Thoracic aorta (tissue), 2 donors: ENCODE measurements at regions not wholly inside any gene's neighbourhood (a gene's known extent, or its start where the extent isn't known, plus 50 kb on each side); places are given as distances from the start of the nearest gene placed in this dataset.

Experiments used
- ATAC-seq: fragments of 150-250 bp; one replicate; pipeline ENCODE4 v1.8.0; 2017; ENCODE audit warnings: low read depth; ENCODE audit not compliant: insufficient number of reproducible peaks, low FRiP score
- DNase-seq: peaks from one replicate; pipeline ENCODE4 v3.0.0-alpha.2; 2020; ENCODE audit warnings: low spot score
- H3K27ac ChIP-seq, 2 donors: fragments of 200-600 bp; sonication (generic); 1 replicate in 1 of 2; 2 replicates in 1 of 2; pipeline ENCODE4 v1.5.1; 2016; ENCODE audit warnings: mild to moderate bottlenecking in 2 of 2, moderate library complexity in 2 of 2
- H3K27me3 ChIP-seq: fragments of 200-600 bp; sonication (generic); replicated peaks from 2 replicates; pipeline ENCODE4 v1.6.0; 2016; ENCODE audit warnings: mild to moderate bottlenecking; ENCODE audit not compliant: insufficient read depth
- H3K36me3 ChIP-seq: fragments of 200-600 bp; sonication (generic); one replicate; pipeline ENCODE4 v1.5.1; 2016
- H3K4me1 ChIP-seq, 2 donors: fragments of 200-600 bp; sonication (generic); 1 replicate in 1 of 2; 2 replicates in 1 of 2; pipeline versions ENCODE4 v1.5.1 to v1.6.0; 2016; ENCODE audit warnings: low read depth in 2 of 2, mild to moderate bottlenecking in 1 of 2; ENCODE audit not compliant: control insufficient read depth in 1 of 2
- H3K4me3 ChIP-seq: fragments of 200-600 bp; sonication (generic); 2 replicates; pipeline ENCODE4 v1.5.1; 2016; ENCODE audit warnings: mild to moderate bottlenecking
- H3K9me3 ChIP-seq: fragments of 200-600 bp; sonication (generic); 2 replicates; pipeline ENCODE4 v1.5.1; 2016
- CTCF ChIP-seq: fragments of 200-600 bp; sonication (generic); IDR thresholded peaks from one replicate; pipeline ENCODE4 v1.5.1; 2019; ENCODE audit warnings: antibody characterized with exemption

DNA sequence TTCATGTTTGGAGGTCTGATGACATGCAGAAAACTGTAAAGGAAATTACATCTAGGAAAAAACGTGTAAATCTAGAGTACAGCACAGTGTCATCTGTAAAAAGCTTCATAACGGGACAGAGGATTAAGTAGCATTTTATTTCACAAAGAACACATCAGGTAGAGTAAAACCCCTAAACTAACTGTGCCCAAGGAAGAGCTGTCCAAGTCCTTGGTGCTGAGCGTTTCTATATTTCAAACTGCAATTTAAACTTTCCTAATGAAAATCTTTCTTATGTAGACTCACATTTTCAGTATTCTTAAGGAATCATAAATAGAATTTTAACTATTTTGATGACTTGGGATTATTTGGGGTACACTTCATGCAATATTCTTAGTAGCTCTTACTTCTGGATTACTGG lies 646.2 kb downstream of the IPMK start:
- H3K4me1 ChIP-seq, result no peaks in the 10 kb centered on the region
- no peak overlapping the region for H3K27ac ChIP-seq
- DNase-seq (no peak), ATAC-seq (no peak)
- no peaks in the 10 kb centered on the region for H3K36me3 ChIP-seq
- no peak for TF ChIP-seq CTCF
- H3K9me3 ChIP-seq, result no peaks in the 10 kb centered on the region
- H3K27me3 ChIP-seq, result no peaks in the 10 kb centered on the region
- H3K4me3 ChIP-seq, result no peak overlapping the region

DNA sequence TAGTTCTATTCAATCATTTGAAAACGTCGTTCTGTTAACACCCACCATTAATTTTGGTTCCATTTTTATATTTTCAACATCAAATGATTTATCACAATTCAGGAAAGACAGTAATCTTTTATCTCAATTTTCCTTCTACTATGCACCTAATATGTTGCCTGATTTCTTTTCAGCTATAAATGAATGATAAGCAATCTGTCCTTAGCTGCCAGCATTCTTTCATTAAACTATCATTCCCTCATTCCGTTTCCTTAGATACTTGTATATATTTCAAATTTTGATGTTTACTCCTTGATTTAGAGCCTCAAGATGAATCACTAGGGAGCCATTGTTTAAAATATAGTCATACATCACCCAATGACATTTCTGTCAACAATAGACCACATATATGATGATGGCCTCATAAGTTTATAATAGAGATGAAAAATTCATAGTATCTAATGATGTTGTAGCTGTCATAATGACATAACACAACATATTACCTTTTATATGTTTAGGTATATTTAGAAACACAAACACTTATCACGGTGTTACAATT lies 661.7 kb downstream of the IPMK start:
- ATAC-seq, result no peak
- H3K9me3 ChIP-seq, result no peaks in the 10 kb centered on the region
- no peak overlapping the region for H3K27ac ChIP-seq
- TF ChIP-seq CTCF, result no peak
- no peak overlapping the region for H3K4me3 ChIP-seq
- no peak for DNase-seq
- no peaks in the 10 kb centered on the region for H3K36me3 ChIP-seq
- H3K4me1 ChIP-seq, result no peaks in the 10 kb centered on the region
- no peaks in the 10 kb centered on the region for H3K27me3 ChIP-seq

- DNase-seq, result no peak
- Histone ChIP-seq H3K27me3 (no peaks in the 10 kb centered on the region), H3K4me1 (no peaks in the 10 kb centered on the region), H3K9me3 (no peaks in the 10 kb centered on the region), H3K27ac (no peak overlapping the region), H3K36me3 (no peaks in the 10 kb centered on the region), H3K4me3 (no peak overlapping the region)
- no peak for TF ChIP-seq CTCF
- no peak for ATAC-seq
These were observed 668.3 kb downstream of the IPMK start for GRCh38 chr10:57599440-57599839.

GRCh38 chr10:57593983-57594573 lies 673.6 kb downstream of the IPMK start:
- Histone ChIP-seq H3K4me3 (no peak overlapping the region), H3K36me3 (no peaks in the 10 kb centered on the region), H3K27ac (no peak overlapping the region), H3K9me3 (no peaks in the 10 kb centered on the region), H3K4me1 (no peaks in the 10 kb centered on the region), H3K27me3 (no peaks in the 10 kb centered on the region)
- DNase-seq (no peak), ATAC-seq (no peak)
- TF ChIP-seq CTCF, result no peak

- ATAC-seq (no peak), DNase-seq (no peak)
- peak; percentile 26 for TF ChIP-seq CTCF
- no peaks in the 10 kb centered on the region for H3K9me3 ChIP-seq
- H3K27ac ChIP-seq, result no peak overlapping the region
- H3K27me3 ChIP-seq, result no peaks in the 10 kb centered on the region
- no peak overlapping the region for H3K4me3 ChIP-seq
- no peaks in the 10 kb centered on the region for H3K36me3 ChIP-seq
- no peaks in the 10 kb centered on the region for H3K4me1 ChIP-seq
These were observed 687.8 kb downstream of the IPMK start for GRCh38 chr10:57579926-57580325.
